ENCODE measurements at regions not wholly inside any gene's neighbourhood (a gene's known extent, or its start where the extent isn't known, plus 50 kb on each side); places are given as distances from the start of the nearest gene placed in this dataset.

GRCh38 chr9:1414711-1415131 is 364.6 kb downstream of the DMRT2 start:
- TF ChIP-seq CTCF (IDR thresholded peaks at IDR 0.05 in 4 of 5, conservative IDR thresholded peaks at IDR 0.05 in 1 of 5) (no peak), POLR2A (IDR thresholded peaks at IDR 0.05) (no peak)
